WTC11 (cell line): ENCODE measurements at regions not wholly inside any gene's neighbourhood (a gene's known extent, or its start where the extent isn't known, plus 50 kb on each side); places are given as distances from the start of the nearest gene placed in this dataset.

ENCODE experiments used
- ATAC-seq: fragments of 200-7000 bp; cut with Tn5 transposase; 2 replicates; pipeline ENCODE4 v1.10.0; 2021; ENCODE audit warnings: mild to moderate bottlenecking, moderate library complexity
- CTCF ChIA-PET: fragments of 300-600 bp; sonication (Branson Sonifier 250); formaldehyde crosslinking; loops from one replicate; lab custom pipeline; 2021; ENCODE audit warnings: antibody characterized with exemption; lab: Charles Lee
- POLR2A ChIA-PET: fragments of 350-600 bp; sonication (Branson Sonifier 250); formaldehyde crosslinking; loops from one replicate; lab custom pipeline; 2021; ENCODE audit warnings: antibody characterized with exemption; lab: Charles Lee
- DNase-seq: peaks from one replicate; pipeline ENCODE4 v3.0.0; 2021; ENCODE audit warnings: low spot score
- H3K27ac Mint-ChIP-seq: 2 replicates; pipeline ENCODE4 v1.8.0; 2021; ENCODE audit warnings: mixed read lengths
- H3K27me3 Mint-ChIP-seq: 2 replicates; pipeline ENCODE4 v1.8.0; 2021; ENCODE audit warnings: low read depth, mild to moderate bottlenecking, moderate library complexity, mixed read lengths
- H3K36me3 Mint-ChIP-seq: 2 replicates; pipeline ENCODE4 v1.8.0; 2021; ENCODE audit warnings: mixed read lengths
- H3K4me1 Mint-ChIP-seq: 2 replicates; pipeline ENCODE4 v1.8.0; 2022; ENCODE audit warnings: mixed read lengths
- H3K4me3 Mint-ChIP-seq: 2 replicates; pipeline ENCODE4 v1.8.0; 2021; ENCODE audit warnings: mild to moderate bottlenecking, moderate library complexity, mixed read lengths
- H3K9me3 Mint-ChIP-seq: 2 replicates; pipeline ENCODE4 v1.8.0; 2021; ENCODE audit warnings: mixed read lengths
- ATF2 ChIP-seq: sonication (generic); formaldehyde crosslinking; IDR thresholded peaks from 2 replicates; pipeline ENCODE4 v1.8.1; 2022; ENCODE audit warnings: low read depth, missing genetic modification reagents, borderline replicate concordance
- ATF3 ChIP-seq: sonication (generic); formaldehyde crosslinking; conservative IDR thresholded peaks from 2 replicates; pipeline ENCODE4 v1.8.1; 2022; ENCODE audit warnings: mild to moderate bottlenecking, missing genetic modification reagents
- CTCF ChIP-seq: fragments of 200-600 bp; IDR thresholded peaks from 2 replicates; pipeline ENCODE4 v1.8.0; 2022; ENCODE audit warnings: antibody characterized with exemption
- ETV6 ChIP-seq: sonication (generic); formaldehyde crosslinking; IDR thresholded peaks from 2 replicates; pipeline ENCODE4 v1.8.1; 2022; ENCODE audit warnings: mild to moderate bottlenecking, missing genetic modification reagents
- FOXP1 ChIP-seq: sonication (generic); formaldehyde crosslinking; IDR thresholded peaks from 2 replicates; pipeline ENCODE4 v1.8.0; 2022; ENCODE audit warnings: missing genetic modification reagents, mild to moderate bottlenecking, moderate library complexity, borderline replicate concordance
- JAZF1 ChIP-seq: fragments of 250-450 bp; sonication (Bioruptor Pico); IDR thresholded peaks from 2 replicates; pipeline ENCODE4 v1.9.0; 2021; ENCODE audit warnings: moderate library complexity, mild to moderate bottlenecking, inconsistent platforms
- JUN ChIP-seq: sonication (generic); formaldehyde crosslinking; IDR thresholded peaks from 2 replicates; pipeline ENCODE4 v1.8.0; 2023; ENCODE audit warnings: mild to moderate bottlenecking, missing genetic modification reagents
- MAX ChIP-seq: sonication (generic); formaldehyde crosslinking; IDR thresholded peaks from 2 replicates; pipeline ENCODE4 v1.8.0; 2022; ENCODE audit warnings: mild to moderate bottlenecking, missing genetic modification reagents
- NFE2L1 ChIP-seq: sonication (generic); formaldehyde crosslinking; IDR thresholded peaks from 2 replicates; pipeline ENCODE4 v1.8.1; 2023; ENCODE audit warnings: missing genetic modification reagents
- PRDM15 ChIP-seq: sonication (generic); formaldehyde crosslinking; IDR thresholded peaks from 2 replicates; pipeline ENCODE4 v1.8.0; 2022; ENCODE audit warnings: missing genetic modification reagents
- SP1 ChIP-seq: sonication (generic); formaldehyde crosslinking; conservative IDR thresholded peaks from 2 replicates; pipeline ENCODE4 v1.8.1; 2022; ENCODE audit warnings: missing genetic modification reagents
- USF1 ChIP-seq: sonication (generic); formaldehyde crosslinking; IDR thresholded peaks from 2 replicates; pipeline ENCODE4 v1.8.0; 2022; ENCODE audit warnings: mild to moderate bottlenecking, missing genetic modification reagents
- ZNF121 ChIP-seq: sonication (generic); formaldehyde crosslinking; IDR thresholded peaks from 2 replicates; pipeline ENCODE4 v1.8.0; 2023; ENCODE audit warnings: missing genetic modification reagents
- ZNF263 ChIP-seq: sonication (generic); formaldehyde crosslinking; IDR thresholded peaks from 2 replicates; pipeline ENCODE4 v1.8.1; 2022; ENCODE audit warnings: low read depth, mild to moderate bottlenecking, moderate library complexity, missing genetic modification reagents
- ZNF423 ChIP-seq: fragments of 250-450 bp; sonication (Bioruptor Pico); IDR thresholded peaks from 2 replicates; pipeline ENCODE4 v2.1.2; 2022; ENCODE audit warnings: mild to moderate bottlenecking, moderate library complexity
- ZNF512 ChIP-seq: sonication (generic); formaldehyde crosslinking; IDR thresholded peaks from 2 replicates; pipeline ENCODE4 v1.8.1; 2022; ENCODE audit warnings: missing genetic modification reagents, borderline replicate concordance
- TF ChIP-seq, protein P1 (sequence below): fragments of 250-450 bp; sonication (Bioruptor Pico); IDR thresholded peaks from 2 replicates; pipeline ENCODE4 v1.9.0; 2021; ENCODE audit warnings: mild to moderate bottlenecking, borderline replicate concordance
- TF ChIP-seq, protein P2 (sequence below): sonication (generic); formaldehyde crosslinking; IDR thresholded peaks from 2 replicates; pipeline ENCODE4 v1.8.1; 2023; ENCODE audit warnings: mild to moderate bottlenecking, moderate library complexity, missing genetic modification reagents

- H3K27me3 Mint-ChIP-seq = no peaks in the 10 kb centered on the region; the same call in 1 of the 2 replicates
- DNase-seq = peak; percentile 92
- TF ChIP-seq ZNF121 (CRISPR knock-in tag) (peak; percentile 56; the same call in 1 of the 2 replicates), ATF3 (CRISPR knock-in tag) (no peak), ZNF263 (CRISPR knock-in tag) (no peak), ETV6 (CRISPR knock-in tag) (0 out of 2 replicates have a peak, but pooled peaks have one; percentile 39), CTCF (peak; percentile 86), USF1 (peak; percentile 43; the same call in 1 of the 2 replicates), FOXP1 (CRISPR knock-in tag) (0 out of 2 replicates have a peak, but pooled peaks have one; percentile 25), JUN (CRISPR knock-in tag) (0 out of 2 replicates have a peak, but pooled peaks have one; percentile 24), ATF2 (CRISPR knock-in tag) (no peak), ZNF512 (CRISPR knock-in tag) (no peak), ZNF423 (CRISPR knock-in tag) (no peak), SP1 (no peak), PRDM15 (CRISPR knock-in tag) (no peak), JAZF1 (no peak), NFE2L1 (no peak), MAX (CRISPR knock-in tag) (peak; percentile 71)
- TF ChIP-seq, protein P1, sequence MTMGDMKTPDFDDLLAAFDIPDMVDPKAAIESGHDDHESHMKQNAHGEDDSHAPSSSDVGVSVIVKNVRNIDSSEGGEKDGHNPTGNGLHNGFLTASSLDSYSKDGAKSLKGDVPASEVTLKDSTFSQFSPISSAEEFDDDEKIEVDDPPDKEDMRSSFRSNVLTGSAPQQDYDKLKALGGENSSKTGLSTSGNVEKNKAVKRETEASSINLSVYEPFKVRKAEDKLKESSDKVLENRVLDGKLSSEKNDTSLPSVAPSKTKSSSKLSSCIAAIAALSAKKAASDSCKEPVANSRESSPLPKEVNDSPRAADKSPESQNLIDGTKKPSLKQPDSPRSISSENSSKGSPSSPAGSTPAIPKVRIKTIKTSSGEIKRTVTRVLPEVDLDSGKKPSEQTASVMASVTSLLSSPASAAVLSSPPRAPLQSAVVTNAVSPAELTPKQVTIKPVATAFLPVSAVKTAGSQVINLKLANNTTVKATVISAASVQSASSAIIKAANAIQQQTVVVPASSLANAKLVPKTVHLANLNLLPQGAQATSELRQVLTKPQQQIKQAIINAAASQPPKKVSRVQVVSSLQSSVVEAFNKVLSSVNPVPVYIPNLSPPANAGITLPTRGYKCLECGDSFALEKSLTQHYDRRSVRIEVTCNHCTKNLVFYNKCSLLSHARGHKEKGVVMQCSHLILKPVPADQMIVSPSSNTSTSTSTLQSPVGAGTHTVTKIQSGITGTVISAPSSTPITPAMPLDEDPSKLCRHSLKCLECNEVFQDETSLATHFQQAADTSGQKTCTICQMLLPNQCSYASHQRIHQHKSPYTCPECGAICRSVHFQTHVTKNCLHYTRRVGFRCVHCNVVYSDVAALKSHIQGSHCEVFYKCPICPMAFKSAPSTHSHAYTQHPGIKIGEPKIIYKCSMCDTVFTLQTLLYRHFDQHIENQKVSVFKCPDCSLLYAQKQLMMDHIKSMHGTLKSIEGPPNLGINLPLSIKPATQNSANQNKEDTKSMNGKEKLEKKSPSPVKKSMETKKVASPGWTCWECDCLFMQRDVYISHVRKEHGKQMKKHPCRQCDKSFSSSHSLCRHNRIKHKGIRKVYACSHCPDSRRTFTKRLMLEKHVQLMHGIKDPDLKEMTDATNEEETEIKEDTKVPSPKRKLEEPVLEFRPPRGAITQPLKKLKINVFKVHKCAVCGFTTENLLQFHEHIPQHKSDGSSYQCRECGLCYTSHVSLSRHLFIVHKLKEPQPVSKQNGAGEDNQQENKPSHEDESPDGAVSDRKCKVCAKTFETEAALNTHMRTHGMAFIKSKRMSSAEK (CRISPR knock-in tag) = no peak
- TF ChIP-seq, protein P2, sequence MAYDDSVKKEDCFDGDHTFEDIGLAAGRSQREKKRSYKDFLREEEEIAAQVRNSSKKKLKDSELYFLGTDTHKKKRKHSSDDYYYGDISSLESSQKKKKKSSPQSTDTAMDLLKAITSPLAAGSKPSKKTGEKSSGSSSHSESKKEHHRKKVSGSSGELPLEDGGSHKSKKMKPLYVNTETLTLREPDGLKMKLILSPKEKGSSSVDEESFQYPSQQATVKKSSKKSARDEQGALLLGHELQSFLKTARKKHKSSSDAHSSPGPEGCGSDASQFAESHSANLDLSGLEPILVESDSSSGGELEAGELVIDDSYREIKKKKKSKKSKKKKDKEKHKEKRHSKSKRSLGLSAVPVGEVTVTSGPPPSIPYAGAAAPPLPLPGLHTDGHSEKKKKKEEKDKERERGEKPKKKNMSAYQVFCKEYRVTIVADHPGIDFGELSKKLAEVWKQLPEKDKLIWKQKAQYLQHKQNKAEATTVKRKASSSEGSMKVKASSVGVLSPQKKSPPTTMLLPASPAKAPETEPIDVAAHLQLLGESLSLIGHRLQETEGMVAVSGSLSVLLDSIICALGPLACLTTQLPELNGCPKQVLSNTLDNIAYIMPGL (CRISPR knock-in tag) = peak; percentile 65; the same call in 1 of the 2 replicates
- TF ChIP-seq, all 79 proteins: peak for 8
- ChIA-PET CTCF (interaction anchor here (0.5 to 5.3 kb wide), 77 partner anchors 11 to 453 kb away, joined by 3 to 96 read pairs (median 4); partner anchors contain the start of genes RSPH9 and VEGFA), POLR2A (interaction anchor here (0.5 to 1.7 kb wide), 4 partner anchors 10 to 292 kb away, joined by 3 to 7 read pairs (median 4); partner anchors contain the start of gene VEGFA)
- H3K9me3 Mint-ChIP-seq = peaks cover 11% of the 10 kb centered on the region
- peaks cover 11% of the 10 kb centered on the region for H3K4me1 Mint-ChIP-seq
- peaks cover 11% of the 10 kb centered on the region; the same call in 1 of the 2 replicates for H3K36me3 Mint-ChIP-seq
- peak; percentile 97 for ATAC-seq
- no peak overlapping the region for H3K4me3 Mint-ChIP-seq
- no peak overlapping the region for H3K27ac Mint-ChIP-seq
Measured at GRCh38 chr6:44062771-44063560, 64.3 kb downstream of the MRPL14 start.
